ENCODE measurements at regions not wholly inside any gene's neighbourhood (a gene's known extent, or its start where the extent isn't known, plus 50 kb on each side); places are given as distances from the start of the nearest gene placed in this dataset.
"Not testable (repeated sequence)": the region's sequence is repeated elsewhere in the genome, so short reads cannot be mapped to it uniquely, and the experiment has no call there.

GRCh38 chr11:134492411-134492810, 80.4 kb upstream of the B3GAT1 start:
- not testable (repeated sequence) for DNase-seq (ENCODE audit: low read depth)

GRCh38 chr11:134489728-134490127, 77.7 kb upstream of the B3GAT1 start:
- no peak for DNase-seq (ENCODE audit: low read depth)

GRCh38 chr11:134488913-134489312, 76.9 kb upstream of the B3GAT1 start:
- DNase-seq (ENCODE audit: low read depth), result no peak

GRCh38 chr11:134488512-134488911, 76.5 kb upstream of the B3GAT1 start:
- DNase-seq (ENCODE audit: low read depth), result no peak

GRCh38 chr11:134487696-134488095, 75.7 kb upstream of the B3GAT1 start:
- no peak for DNase-seq (ENCODE audit: low read depth)

GRCh38 chr11:134486704-134487103, 74.7 kb upstream of the B3GAT1 start:
- DNase-seq (ENCODE audit: low read depth), result no peak

GRCh38 chr11:134486106-134486505, 74.1 kb upstream of the B3GAT1 start:
- no peak for DNase-seq (ENCODE audit: low read depth)

- no peak for DNase-seq (ENCODE audit: low read depth)
Measured at GRCh38 chr11:134485316-134485715, 73.3 kb upstream of the B3GAT1 start.

GRCh38 chr11:134483857-134484256, 71.8 kb upstream of the B3GAT1 start:
- no peak for DNase-seq (ENCODE audit: low read depth)

- no peak for DNase-seq (ENCODE audit: low read depth)
Measured at GRCh38 chr11:134483291-134483690, 71.2 kb upstream of the B3GAT1 start.

- DNase-seq (ENCODE audit: low read depth), result no peak
Measured at GRCh38 chr11:134482865-134483264, 70.8 kb upstream of the B3GAT1 start.

- DNase-seq (ENCODE audit: low read depth), result no peak
Measured at GRCh38 chr11:134481933-134482527, 70.0 kb upstream of the B3GAT1 start.

GRCh38 chr11:134481135-134481534, 69.1 kb upstream of the B3GAT1 start:
- DNase-seq (ENCODE audit: low read depth), result no peak

- DNase-seq (ENCODE audit: low read depth), result no peak
Measured at GRCh38 chr11:134480136-134480712, 68.2 kb upstream of the B3GAT1 start.

GRCh38 chr11:134479206-134480135, 67.4 kb upstream of the B3GAT1 start:
- no peak for DNase-seq (ENCODE audit: low read depth)

GRCh38 chr11:134478611-134479010, 66.6 kb upstream of the B3GAT1 start:
- no peak for DNase-seq (ENCODE audit: low read depth)

GRCh38 chr11:134478176-134478575, 66.1 kb upstream of the B3GAT1 start:
- DNase-seq (ENCODE audit: low read depth), result no peak

- no peak for DNase-seq (ENCODE audit: low read depth)
Measured at GRCh38 chr11:134477486-134477885, 65.4 kb upstream of the B3GAT1 start.

GRCh38 chr11:134476435-134477021, 64.5 kb upstream of the B3GAT1 start:
- no peak for DNase-seq (ENCODE audit: low read depth)

GRCh38 chr11:134475951-134476350, 63.9 kb upstream of the B3GAT1 start:
- DNase-seq (ENCODE audit: low read depth), result no peak

GRCh38 chr11:134474942-134475341, 62.9 kb upstream of the B3GAT1 start:
- DNase-seq (ENCODE audit: low read depth), result no peak

- no peak for DNase-seq (ENCODE audit: low read depth)
Measured at GRCh38 chr11:134474070-134474860, 62.2 kb upstream of the B3GAT1 start.

All from fibroblast of the conjunctiva (primary cell).